SK-N-SH (cell line): ENCODE measurements at regions not wholly inside any gene's neighbourhood (a gene's known extent, or its start where the extent isn't known, plus 50 kb on each side); places are given as distances from the start of the nearest gene placed in this dataset.

ENCODE experiments used
- CTCF ChIP-seq: fragments of 200-600 bp; sonication (generic); IDR thresholded peaks from 2 replicates; pipeline ENCODE4 v1.6.1; 2017; ENCODE audit warnings: antibody characterized with exemption, mild to moderate bottlenecking, moderate library complexity
- EP300 ChIP-seq, 2 experiments: IDR thresholded peaks; 2 replicates each; pipeline versions ENCODE4 v1.4.0 to v1.6.1; 2012; ENCODE audit warnings: borderline replicate concordance in 1 of 2, low read depth in 1 of 2, low read length in 1 of 2
- GABPA ChIP-seq: IDR thresholded peaks from 2 replicates; pipeline ENCODE4 v1.4.0; 2012; ENCODE audit warnings: low read depth, mild to moderate bottlenecking
- GATA2 ChIP-seq: sonication (generic); formaldehyde crosslinking; IDR thresholded peaks from 2 replicates; pipeline ENCODE4 v1.5.0; 2020; ENCODE audit warnings: mild to moderate bottlenecking, missing genetic modification reagents
- MEF2A ChIP-seq: IDR thresholded peaks from 2 replicates; pipeline ENCODE4 v1.4.0; 2012; ENCODE audit warnings: low read depth, borderline replicate concordance
- MXI1 ChIP-seq: IDR thresholded peaks from 2 replicates; pipeline ENCODE4 v1.6.1; 2012; ENCODE audit warnings: mild to moderate bottlenecking, low read depth, low read length, improper control_type of control experiment
- NFIC ChIP-seq: IDR thresholded peaks from 2 replicates; pipeline ENCODE4 v1.4.0; 2012; ENCODE audit warnings: borderline replicate concordance
- POLR2AphosphoS5 ChIP-seq: IDR thresholded peaks from 2 replicates; pipeline ENCODE4 v1.6.1; 2012; ENCODE audit warnings: low read depth, low read length
- TF ChIP-seq, protein P1 (sequence below): fragments of 150-350 bp; IDR thresholded peaks from 2 replicates; pipeline ENCODE4 v1.6.1; 2017; ENCODE audit warnings: antibody characterized with exemption, low read length, low read depth, borderline replicate concordance

GRCh38 chr11:77524539-77524938 is 50.6 kb upstream of the PAK1 start:
- no peak for TF ChIP-seq NFIC
- TF ChIP-seq, protein P1, sequence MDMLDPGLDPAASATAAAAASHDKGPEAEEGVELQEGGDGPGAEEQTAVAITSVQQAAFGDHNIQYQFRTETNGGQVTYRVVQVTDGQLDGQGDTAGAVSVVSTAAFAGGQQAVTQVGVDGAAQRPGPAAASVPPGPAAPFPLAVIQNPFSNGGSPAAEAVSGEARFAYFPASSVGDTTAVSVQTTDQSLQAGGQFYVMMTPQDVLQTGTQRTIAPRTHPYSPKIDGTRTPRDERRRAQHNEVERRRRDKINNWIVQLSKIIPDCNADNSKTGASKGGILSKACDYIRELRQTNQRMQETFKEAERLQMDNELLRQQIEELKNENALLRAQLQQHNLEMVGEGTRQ = no peak
- TF ChIP-seq CTCF = no peak
- no peak for TF ChIP-seq MEF2A
- no peak for TF ChIP-seq POLR2AphosphoS5
- no peak for TF ChIP-seq EP300 (IDR thresholded peaks at IDR 0.05; ENCODE audit: borderline replicate concordance in 1 of 2, low read depth in 1 of 2, low read length in 1 of 2)
- TF ChIP-seq GABPA = no peak
- TF ChIP-seq MXI1 = no peak
- TF ChIP-seq GATA2 (CRISPR knock-in tag) = no peak
